Liver (tissue), 8 donors: ENCODE measurements at regions not wholly inside any gene's neighbourhood (a gene's known extent, or its start where the extent isn't known, plus 50 kb on each side); places are given as distances from the start of the nearest gene placed in this dataset.

ENCODE experiments used
- DNase-seq: peaks from one replicate; pipeline ENCODE4 v3.0.0-alpha.2; 2017; ENCODE audit warnings: low spot score
- H3K27ac ChIP-seq, 2 donors: one replicate each; pipeline ENCODE4 v1.7.0; 2013; ENCODE audit warnings: inconsistent platforms in 2 of 2, low read length in 2 of 2, control low read depth in 1 of 2, low read depth in 1 of 2, mild to moderate bottlenecking in 1 of 2
- H3K27me3 ChIP-seq, 4 donors: one replicate each; pipeline versions ENCODE4 v1.6.1 to v1.7.0; 2013; ENCODE audit warnings: low read length in 3 of 4, inconsistent platforms in 1 of 4, mild to moderate bottlenecking in 1 of 4, moderate library complexity in 1 of 4; ENCODE audit not compliant: control insufficient read depth in 4 of 4, insufficient read depth in 4 of 4
- H3K36me3 ChIP-seq, 4 donors: one replicate each; pipeline versions ENCODE4 v1.6.1 to v1.7.0; 2013; ENCODE audit warnings: low read length in 3 of 4, mild to moderate bottlenecking in 3 of 4, low read depth in 1 of 4, moderate library complexity in 1 of 4; ENCODE audit not compliant: control insufficient read depth in 4 of 4, insufficient read depth in 3 of 4
- H3K4me1 ChIP-seq, 4 donors: one replicate each; pipeline versions ENCODE4 v1.6.1 to v1.7.0; 2013; ENCODE audit warnings: low read length in 3 of 4, mild to moderate bottlenecking in 3 of 4, moderate library complexity in 1 of 4; ENCODE audit not compliant: control insufficient read depth in 4 of 4, insufficient read depth in 4 of 4
- H3K4me3 ChIP-seq, 3 donors: one replicate each; pipeline versions ENCODE4 v1.6.1 to v1.7.0; 2013; ENCODE audit warnings: low read length in 3 of 3, control low read depth in 1 of 3, low read depth in 1 of 3, mild to moderate bottlenecking in 1 of 3
- H3K9ac ChIP-seq, 2 donors: one replicate each; pipeline ENCODE4 v1.7.0; 2013; ENCODE audit warnings: low read length in 2 of 2, mild to moderate bottlenecking in 2 of 2, moderate library complexity in 2 of 2, control low read depth in 1 of 2, low read depth in 1 of 2
- H3K9me3 ChIP-seq, 4 donors: one replicate each; pipeline versions ENCODE4 v1.6.1 to v1.7.0; 2013; ENCODE audit warnings: low read length in 3 of 4; ENCODE audit not compliant: control insufficient read depth in 4 of 4
- EGR1 ChIP-seq, 2 donors: IDR thresholded peaks; 2 replicates each; pipeline ENCODE4 v1.6.1; 2016 to 2018; ENCODE audit warnings: antibody characterized with exemption in 2 of 2, low read depth in 2 of 2
- FOXA1 ChIP-seq: IDR thresholded peaks from 2 replicates; pipeline ENCODE4 v1.6.1; 2016; ENCODE audit warnings: antibody characterized with exemption
- FOXA2 ChIP-seq: IDR thresholded peaks from 2 replicates; pipeline ENCODE4 v1.6.1; 2016; ENCODE audit warnings: antibody characterized with exemption
- GABPA ChIP-seq, 2 donors: IDR thresholded peaks in 1 of 2; conservative IDR thresholded peaks in 1 of 2; 2 replicates each; pipeline ENCODE4 v1.6.1; 2016; ENCODE audit warnings: antibody characterized with exemption in 2 of 2, mild to moderate bottlenecking in 1 of 2, moderate library complexity in 1 of 2
- HNF4A ChIP-seq, 2 donors: conservative IDR thresholded peaks; 2 replicates each; pipeline ENCODE4 v1.6.1; 2016; ENCODE audit warnings: antibody characterized with exemption in 2 of 2, mild to moderate bottlenecking in 2 of 2
- HNF4G ChIP-seq: IDR thresholded peaks from 2 replicates; pipeline ENCODE4 v1.6.1; 2016; ENCODE audit warnings: antibody characterized with exemption
- JUND ChIP-seq, 2 donors: IDR thresholded peaks; 2 replicates each; pipeline ENCODE4 v1.6.1; 2016; ENCODE audit warnings: antibody characterized with exemption in 2 of 2
- NR2F2 ChIP-seq: IDR thresholded peaks from 2 replicates; pipeline ENCODE4 v1.6.1; 2016; ENCODE audit warnings: antibody characterized with exemption
- RAD21 ChIP-seq, 2 donors: IDR thresholded peaks; 2 replicates each; pipeline ENCODE4 v1.6.1; 2016; ENCODE audit warnings: antibody characterized with exemption in 2 of 2, mild to moderate bottlenecking in 2 of 2
- RXRA ChIP-seq, 2 donors: IDR thresholded peaks; 2 replicates each; pipeline ENCODE4 v1.6.1; 2017 to 2018; ENCODE audit warnings: antibody characterized with exemption in 2 of 2, mild to moderate bottlenecking in 1 of 2
- SP1 ChIP-seq: IDR thresholded peaks from 2 replicates; pipeline ENCODE4 v1.6.1; 2018; ENCODE audit warnings: antibody characterized with exemption, mild to moderate bottlenecking
- TAF1 ChIP-seq: conservative IDR thresholded peaks from 2 replicates; pipeline ENCODE4 v1.6.1; 2016; ENCODE audit warnings: antibody characterized with exemption, mild to moderate bottlenecking
- YY1 ChIP-seq: IDR thresholded peaks from 2 replicates; pipeline ENCODE4 v1.6.1; 2016; ENCODE audit warnings: antibody characterized with exemption, mild to moderate bottlenecking
- ZBTB33 ChIP-seq: IDR thresholded peaks from 2 replicates; pipeline ENCODE4 v1.6.1; 2016; ENCODE audit warnings: antibody characterized with exemption
- WGBS: extraction: QIAGEN DNeasy Blood & Tissue Kit; methylation state at CpG from one replicate; pipeline ENCODE4 v1.1.7; 2013; 5-methylcytosine and 5-hydroxymethylcytosine counted together
- TF ChIP-seq, protein P1 (sequence below): IDR thresholded peaks from 2 replicates; pipeline ENCODE4 v1.6.1; 2016; ENCODE audit warnings: antibody characterized with exemption
- TF ChIP-seq, protein P2 (sequence below): IDR thresholded peaks from 2 replicates; pipeline ENCODE4 v1.6.1; 2016; ENCODE audit warnings: antibody characterized with exemption
- TF ChIP-seq, protein P3 (sequence below): fragments of 150-350 bp; IDR thresholded peaks from 2 replicates; pipeline ENCODE4 v1.5.1; 2017; ENCODE audit warnings: improper control_type of control experiment, low read depth, low read length; ENCODE audit not compliant: missing input control
- TF ChIP-seq, protein P4 (sequence below): IDR thresholded peaks from 2 replicates; pipeline ENCODE4 v1.6.1; 2016; ENCODE audit warnings: antibody characterized with exemption, mild to moderate bottlenecking
- donor health status: healthy.
- donor health status: healthy.
- donor health status: healthy.
- donor health status: healthy.
- donor health status: healthy.

GRCh38 chr20:19071446-19071725, 141.1 kb upstream of the SLC24A3 start (continued):
- TF ChIP-seq JUND (IDR thresholded peaks at IDR 0.05) (no peak), RAD21 (IDR thresholded peaks at IDR 0.05) (no peak), HNF4A (conservative IDR thresholded peaks at IDR 0.05) (no peak), EGR1 (IDR thresholded peaks at IDR 0.05; ENCODE audit: low read depth in 2 of 2) (no peak), GABPA (IDR thresholded peaks at IDR 0.05 in 1 of 2, conservative IDR thresholded peaks at IDR 0.05 in 1 of 2) (no peak)
- TF ChIP-seq, protein P1, sequence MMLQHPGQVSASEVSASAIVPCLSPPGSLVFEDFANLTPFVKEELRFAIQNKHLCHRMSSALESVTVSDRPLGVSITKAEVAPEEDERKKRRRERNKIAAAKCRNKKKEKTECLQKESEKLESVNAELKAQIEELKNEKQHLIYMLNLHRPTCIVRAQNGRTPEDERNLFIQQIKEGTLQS, result no peak
- TF ChIP-seq, protein P2, sequence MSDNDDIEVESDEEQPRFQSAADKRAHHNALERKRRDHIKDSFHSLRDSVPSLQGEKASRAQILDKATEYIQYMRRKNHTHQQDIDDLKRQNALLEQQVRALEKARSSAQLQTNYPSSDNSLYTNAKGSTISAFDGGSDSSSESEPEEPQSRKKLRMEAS, result no peak

DNA sequence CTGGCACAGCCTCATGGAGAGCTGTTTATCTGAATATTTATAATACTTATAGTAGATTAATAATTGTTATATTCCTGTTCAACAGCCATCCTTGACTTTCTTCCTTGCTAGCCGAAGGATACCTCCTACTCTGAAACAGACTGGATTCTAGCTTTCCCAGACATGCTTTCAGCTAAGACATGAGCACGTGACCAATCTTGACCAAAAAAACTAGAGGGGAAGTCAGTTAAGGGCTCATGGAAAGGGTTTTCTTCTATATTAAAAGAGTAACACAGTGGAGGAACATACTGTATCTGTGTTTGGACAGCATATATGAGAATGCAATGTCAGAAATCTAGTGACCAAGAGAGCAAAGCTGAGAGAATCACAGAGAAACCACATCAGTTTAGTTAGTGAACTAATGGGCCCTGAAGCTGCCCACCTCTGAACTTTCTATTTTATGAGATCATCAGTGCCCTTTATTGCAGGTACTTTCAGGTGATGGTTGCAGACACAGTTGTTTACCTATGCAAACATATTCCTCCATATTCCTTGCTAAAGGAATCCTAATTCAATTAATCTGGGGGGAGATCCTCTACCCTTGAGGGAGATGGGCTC, 140.4 kb upstream of the SLC24A3 start:
- no peak for DNase-seq
- H3K27me3 ChIP-seq, result no peaks in the 10 kb centered on the region
- H3K4me1 ChIP-seq, result no peaks in the 10 kb centered on the region
- TF ChIP-seq, protein P3, sequence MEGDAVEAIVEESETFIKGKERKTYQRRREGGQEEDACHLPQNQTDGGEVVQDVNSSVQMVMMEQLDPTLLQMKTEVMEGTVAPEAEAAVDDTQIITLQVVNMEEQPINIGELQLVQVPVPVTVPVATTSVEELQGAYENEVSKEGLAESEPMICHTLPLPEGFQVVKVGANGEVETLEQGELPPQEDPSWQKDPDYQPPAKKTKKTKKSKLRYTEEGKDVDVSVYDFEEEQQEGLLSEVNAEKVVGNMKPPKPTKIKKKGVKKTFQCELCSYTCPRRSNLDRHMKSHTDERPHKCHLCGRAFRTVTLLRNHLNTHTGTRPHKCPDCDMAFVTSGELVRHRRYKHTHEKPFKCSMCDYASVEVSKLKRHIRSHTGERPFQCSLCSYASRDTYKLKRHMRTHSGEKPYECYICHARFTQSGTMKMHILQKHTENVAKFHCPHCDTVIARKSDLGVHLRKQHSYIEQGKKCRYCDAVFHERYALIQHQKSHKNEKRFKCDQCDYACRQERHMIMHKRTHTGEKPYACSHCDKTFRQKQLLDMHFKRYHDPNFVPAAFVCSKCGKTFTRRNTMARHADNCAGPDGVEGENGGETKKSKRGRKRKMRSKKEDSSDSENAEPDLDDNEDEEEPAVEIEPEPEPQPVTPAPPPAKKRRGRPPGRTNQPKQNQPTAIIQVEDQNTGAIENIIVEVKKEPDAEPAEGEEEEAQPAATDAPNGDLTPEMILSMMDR, result no peak
- TF ChIP-seq HNF4G, result no peak
- TF ChIP-seq, protein P1, result no peak
- no peak for TF ChIP-seq ZBTB33
- TF ChIP-seq RXRA (IDR thresholded peaks at IDR 0.05), result no peak
- no peak for TF ChIP-seq HNF4A (conservative IDR thresholded peaks at IDR 0.05)
- no peak for TF ChIP-seq SP1
- TF ChIP-seq YY1, result no peak
- TF ChIP-seq GABPA (IDR thresholded peaks at IDR 0.05 in 1 of 2, conservative IDR thresholded peaks at IDR 0.05 in 1 of 2), result no peak
- TF ChIP-seq, protein P4, sequence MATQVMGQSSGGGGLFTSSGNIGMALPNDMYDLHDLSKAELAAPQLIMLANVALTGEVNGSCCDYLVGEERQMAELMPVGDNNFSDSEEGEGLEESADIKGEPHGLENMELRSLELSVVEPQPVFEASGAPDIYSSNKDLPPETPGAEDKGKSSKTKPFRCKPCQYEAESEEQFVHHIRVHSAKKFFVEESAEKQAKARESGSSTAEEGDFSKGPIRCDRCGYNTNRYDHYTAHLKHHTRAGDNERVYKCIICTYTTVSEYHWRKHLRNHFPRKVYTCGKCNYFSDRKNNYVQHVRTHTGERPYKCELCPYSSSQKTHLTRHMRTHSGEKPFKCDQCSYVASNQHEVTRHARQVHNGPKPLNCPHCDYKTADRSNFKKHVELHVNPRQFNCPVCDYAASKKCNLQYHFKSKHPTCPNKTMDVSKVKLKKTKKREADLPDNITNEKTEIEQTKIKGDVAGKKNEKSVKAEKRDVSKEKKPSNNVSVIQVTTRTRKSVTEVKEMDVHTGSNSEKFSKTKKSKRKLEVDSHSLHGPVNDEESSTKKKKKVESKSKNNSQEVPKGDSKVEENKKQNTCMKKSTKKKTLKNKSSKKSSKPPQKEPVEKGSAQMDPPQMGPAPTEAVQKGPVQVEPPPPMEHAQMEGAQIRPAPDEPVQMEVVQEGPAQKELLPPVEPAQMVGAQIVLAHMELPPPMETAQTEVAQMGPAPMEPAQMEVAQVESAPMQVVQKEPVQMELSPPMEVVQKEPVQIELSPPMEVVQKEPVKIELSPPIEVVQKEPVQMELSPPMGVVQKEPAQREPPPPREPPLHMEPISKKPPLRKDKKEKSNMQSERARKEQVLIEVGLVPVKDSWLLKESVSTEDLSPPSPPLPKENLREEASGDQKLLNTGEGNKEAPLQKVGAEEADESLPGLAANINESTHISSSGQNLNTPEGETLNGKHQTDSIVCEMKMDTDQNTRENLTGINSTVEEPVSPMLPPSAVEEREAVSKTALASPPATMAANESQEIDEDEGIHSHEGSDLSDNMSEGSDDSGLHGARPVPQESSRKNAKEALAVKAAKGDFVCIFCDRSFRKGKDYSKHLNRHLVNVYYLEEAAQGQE, result no peak
- TF ChIP-seq, protein P2, result no peak
- TF ChIP-seq TAF1, result no peak
- TF ChIP-seq JUND (IDR thresholded peaks at IDR 0.05), result no peak
- TF ChIP-seq RAD21 (IDR thresholded peaks at IDR 0.05), result no peak
- TF ChIP-seq NR2F2, result no peak
- TF ChIP-seq FOXA1, result no peak
- no peak for TF ChIP-seq EGR1 (IDR thresholded peaks at IDR 0.05; ENCODE audit: low read depth in 2 of 2)
- no peak for TF ChIP-seq FOXA2
- H3K9me3 ChIP-seq, result no peaks in the 10 kb centered on the region
- no peaks in the 10 kb centered on the region for H3K36me3 ChIP-seq
- no peak overlapping the region for H3K4me3 ChIP-seq
- no peak overlapping the region for H3K9ac ChIP-seq
- H3K27ac ChIP-seq, result no peak overlapping the region
- 79% methylated on average over 2 of the region's 2 CpGs for WGBS
